ENCODE measurements at regions not wholly inside any gene's neighbourhood (a gene's known extent, or its start where the extent isn't known, plus 50 kb on each side); places are given as distances from the start of the nearest gene placed in this dataset.

GRCh38 chr2:191597186-191597751, 80.7 kb upstream of the NABP1 start:
- no peak for TF ChIP-seq CTCF (IDR thresholded peaks at IDR 0.05)
- no peak for TF ChIP-seq POLR2A (IDR thresholded peaks at IDR 0.05)
